Transverse colon (tissue), 3 donors: ENCODE measurements at regions not wholly inside any gene's neighbourhood (a gene's known extent, or its start where the extent isn't known, plus 50 kb on each side); places are given as distances from the start of the nearest gene placed in this dataset.

ENCODE experiments used
- CTCF ChIP-seq, 5 experiments: fragments of 200-600 bp in 3 of 5; fragments of 450-650 bp in 2 of 5; sonication (generic) in 3 of 5; IDR thresholded peaks; 1 replicate in 2 of 5; 2 replicates in 3 of 5; pipeline ENCODE4 v1.5.1; 2016 to 2017; ENCODE audit warnings: antibody characterized with exemption in 5 of 5, inconsistent platforms in 3 of 5, mild to moderate bottlenecking in 2 of 5, moderate library complexity in 1 of 5
- POLR2A ChIP-seq: fragments of 450-650 bp; IDR thresholded peaks from one replicate; pipeline ENCODE4 v1.6.1; 2016; ENCODE audit warnings: antibody characterized with exemption, mild to moderate bottlenecking, moderate library complexity

GRCh38 chr2:145811276-145812164 is 1291.6 kb upstream of the ZEB2 start:
- TF ChIP-seq CTCF (IDR thresholded peaks at IDR 0.05) (no peak), POLR2A (no peak)
